Mesodermal cell (in vitro differentiated cells): ENCODE measurements at regions not wholly inside any gene's neighbourhood (a gene's known extent, or its start where the extent isn't known, plus 50 kb on each side); places are given as distances from the start of the nearest gene placed in this dataset.

Source experiments
- H3K27ac ChIP-seq: 2 replicates; pipeline ENCODE4 v1.7.0; 2013; ENCODE audit warnings: mild to moderate bottlenecking, low read depth, low read length, moderate library complexity; ENCODE audit not compliant: severe bottlenecking
- H3K36me3 ChIP-seq: 2 replicates; pipeline ENCODE4 v1.7.1; 2013; ENCODE audit warnings: mild to moderate bottlenecking, low read length, moderate library complexity; ENCODE audit not compliant: control insufficient read depth, insufficient read depth
- H3K4me1 ChIP-seq: one replicate; pipeline ENCODE4 v1.7.1; 2013; ENCODE audit warnings: mild to moderate bottlenecking, low read length; ENCODE audit not compliant: insufficient read depth, control insufficient read depth, poor library complexity, severe bottlenecking
- H3K4me3 ChIP-seq: 2 replicates; pipeline ENCODE4 v1.7.0; 2013; ENCODE audit warnings: low read length, control low read depth, mild to moderate bottlenecking; ENCODE audit not compliant: insufficient read depth, poor library complexity, severe bottlenecking; ENCODE audit errors: extremely low read depth
- H3K9me3 ChIP-seq: 2 replicates; pipeline ENCODE4 v1.7.1; 2013; ENCODE audit warnings: mild to moderate bottlenecking, low read length, moderate library complexity; ENCODE audit not compliant: control insufficient read depth
- WGBS, 2 experiments: methylation state at CpG; one replicate each; pipeline ENCODE4 v1.1.5; 2013; ENCODE audit warnings: missing lambda C conversion rate in 2 of 2; ENCODE audit not compliant: insufficient coverage in 2 of 2; 5-methylcytosine and 5-hydroxymethylcytosine counted together

DNA sequence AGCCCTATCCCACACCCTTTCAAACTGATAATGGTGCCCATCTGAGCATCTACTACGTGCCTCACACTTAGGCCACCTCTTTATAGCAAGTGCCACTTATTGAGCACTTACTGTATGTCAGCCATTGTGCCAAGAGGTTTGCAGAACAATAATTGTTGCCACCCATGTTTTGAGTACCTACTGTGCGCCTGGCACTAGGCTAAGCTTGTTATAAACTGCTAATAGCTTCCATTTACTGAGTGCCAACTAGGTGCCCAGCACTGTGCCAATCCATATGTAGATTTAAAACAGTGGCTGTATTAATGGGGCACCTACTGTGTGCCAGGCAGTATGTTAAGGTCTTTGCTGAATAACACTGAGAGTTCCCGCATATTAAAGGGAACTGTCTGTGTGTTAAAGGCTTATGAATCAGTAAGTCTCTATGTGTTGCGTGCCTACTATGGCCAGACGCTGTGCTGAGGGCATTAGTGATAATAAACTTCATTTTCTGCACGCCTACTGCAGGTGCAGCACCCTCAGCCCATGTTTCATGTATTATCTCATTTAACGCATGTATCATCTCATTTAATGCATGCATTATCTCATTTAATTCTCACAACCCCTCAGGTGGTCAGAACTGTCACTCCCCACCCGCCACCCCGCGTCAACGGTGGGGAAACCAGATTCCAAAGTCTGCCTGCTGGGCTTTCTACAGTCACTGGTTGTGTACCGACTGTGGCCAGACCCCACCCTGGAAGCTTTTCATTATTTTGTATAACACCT is 105.0 kb downstream of the PTPRS start:
- H3K4me3 ChIP-seq = no peak overlapping the region
- peaks cover 30% of the 10 kb centered on the region for H3K36me3 ChIP-seq
- H3K4me1 ChIP-seq = no peaks in the 10 kb centered on the region
- peaks cover 5% of the 10 kb centered on the region for H3K9me3 ChIP-seq
- no peak overlapping the region for H3K27ac ChIP-seq
- 93 to 96% methylated on average over 9 to 11 of the region's 12 CpGs for WGBS, 2 experiments

DNA sequence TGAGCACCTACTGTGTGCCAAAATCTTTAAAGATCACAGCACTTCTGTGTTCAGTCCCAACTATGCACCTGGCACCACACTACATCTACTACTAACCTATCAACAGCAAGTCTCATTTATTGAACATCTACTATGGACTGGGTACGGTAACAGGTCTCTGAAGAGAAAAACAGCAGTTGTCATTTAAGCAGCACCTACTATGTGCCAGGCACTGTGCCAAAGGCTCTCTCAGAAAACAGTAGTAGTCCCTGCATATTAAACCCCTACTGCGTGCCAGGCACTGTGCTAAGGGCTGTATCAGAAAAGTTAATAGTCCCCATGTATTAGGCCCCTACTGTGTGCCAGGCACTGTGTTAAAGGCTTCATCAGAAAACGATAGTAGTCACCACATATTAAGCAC is 106.2 kb downstream of the PTPRS start:
- 91 to 100% methylated on average over 2 to 3 of the region's 3 CpGs for WGBS, 2 experiments
- Histone ChIP-seq H3K36me3 (peaks cover 30% of the 10 kb centered on the region), H3K4me1 (no peaks in the 10 kb centered on the region), H3K9me3 (peaks cover 5% of the 10 kb centered on the region), H3K4me3 (no peak overlapping the region), H3K27ac (no peak overlapping the region)

DNA sequence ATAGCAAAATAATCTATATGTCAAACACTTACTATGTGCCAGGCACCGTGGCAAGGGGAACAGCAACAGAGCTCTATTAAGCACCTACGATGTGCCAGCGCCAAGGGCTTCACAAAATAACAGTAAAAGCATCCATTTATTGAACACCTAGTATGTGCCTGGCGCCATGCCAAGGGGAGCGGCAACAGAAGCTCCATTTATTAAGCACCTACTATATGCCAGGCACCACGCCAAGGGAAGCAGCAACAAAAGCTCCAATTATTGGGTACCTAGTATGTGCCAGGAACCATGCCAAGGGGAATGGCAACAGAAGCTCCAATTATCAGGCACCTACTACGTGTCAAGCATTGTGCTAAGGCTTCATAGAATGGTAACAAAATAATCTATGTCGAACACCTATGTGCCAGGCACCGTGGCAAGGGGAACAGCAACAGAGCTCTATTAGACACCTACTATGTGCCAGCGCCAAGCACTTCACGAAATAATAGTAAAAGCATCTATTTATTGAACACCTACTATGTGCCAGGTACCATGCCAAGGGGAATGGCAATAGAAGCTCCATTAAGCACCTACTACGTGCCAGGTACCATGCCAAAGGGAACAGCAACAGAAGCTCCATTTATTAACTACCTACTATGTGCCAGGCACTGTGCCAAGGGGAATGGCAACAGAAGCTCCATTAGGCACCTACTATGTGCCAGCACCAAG is 107.7 kb downstream of the PTPRS start:
- H3K4me3 ChIP-seq = no peak overlapping the region
- 97 to 98% methylated on average over 10 of the region's 12 CpGs for WGBS, 2 experiments
- no peak overlapping the region for H3K27ac ChIP-seq
- no peaks in the 10 kb centered on the region for H3K4me1 ChIP-seq
- H3K36me3 ChIP-seq = peaks cover 19% of the 10 kb centered on the region
- H3K9me3 ChIP-seq = peaks cover 5% of the 10 kb centered on the region

DNA sequence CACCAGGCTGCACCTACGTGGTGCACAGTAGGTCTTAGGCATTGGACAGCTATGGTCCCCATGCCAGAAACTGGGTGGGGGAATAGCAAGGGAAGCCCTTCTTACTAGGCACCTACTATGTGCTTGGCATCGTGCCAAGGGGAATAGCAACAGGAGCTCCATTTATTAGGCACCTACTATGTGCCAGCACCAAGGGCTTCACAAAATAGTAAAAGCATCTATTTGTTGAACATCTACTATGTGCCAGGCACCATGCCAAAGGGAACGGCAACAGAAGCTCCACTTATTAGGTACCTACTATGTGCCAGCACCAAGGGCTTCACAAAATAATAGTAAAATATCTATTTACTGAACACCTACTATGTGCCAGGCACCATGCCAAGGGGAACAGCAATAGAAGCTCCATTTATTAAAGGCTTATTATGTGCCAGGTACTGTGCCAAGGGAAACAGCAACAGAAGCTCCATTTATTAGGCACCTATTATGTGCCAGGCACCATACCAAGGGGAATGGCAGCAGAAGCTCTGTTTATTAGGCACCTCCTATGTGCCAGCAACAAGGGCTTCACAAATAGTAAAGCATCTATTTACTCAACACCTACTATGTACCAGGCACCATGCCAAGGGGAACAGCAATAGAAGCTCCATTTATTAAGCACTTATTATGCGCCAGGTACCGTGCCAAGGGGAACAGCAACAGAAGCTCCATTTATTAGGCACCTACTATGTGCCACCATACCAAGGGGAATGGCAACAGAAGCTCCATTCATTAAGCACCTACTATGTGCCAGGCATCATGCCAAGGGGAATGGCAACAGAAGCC is 108.5 kb downstream of the PTPRS start:
- H3K9me3 ChIP-seq = peaks cover 5% of the 10 kb centered on the region
- no peak overlapping the region for H3K27ac ChIP-seq
- no peaks in the 10 kb centered on the region for H3K4me1 ChIP-seq
- WGBS, 2 experiments = 85 to 100% methylated on average over 5 of the region's 5 CpGs
- H3K4me3 ChIP-seq = no peak overlapping the region
- peaks cover 12% of the 10 kb centered on the region for H3K36me3 ChIP-seq

DNA sequence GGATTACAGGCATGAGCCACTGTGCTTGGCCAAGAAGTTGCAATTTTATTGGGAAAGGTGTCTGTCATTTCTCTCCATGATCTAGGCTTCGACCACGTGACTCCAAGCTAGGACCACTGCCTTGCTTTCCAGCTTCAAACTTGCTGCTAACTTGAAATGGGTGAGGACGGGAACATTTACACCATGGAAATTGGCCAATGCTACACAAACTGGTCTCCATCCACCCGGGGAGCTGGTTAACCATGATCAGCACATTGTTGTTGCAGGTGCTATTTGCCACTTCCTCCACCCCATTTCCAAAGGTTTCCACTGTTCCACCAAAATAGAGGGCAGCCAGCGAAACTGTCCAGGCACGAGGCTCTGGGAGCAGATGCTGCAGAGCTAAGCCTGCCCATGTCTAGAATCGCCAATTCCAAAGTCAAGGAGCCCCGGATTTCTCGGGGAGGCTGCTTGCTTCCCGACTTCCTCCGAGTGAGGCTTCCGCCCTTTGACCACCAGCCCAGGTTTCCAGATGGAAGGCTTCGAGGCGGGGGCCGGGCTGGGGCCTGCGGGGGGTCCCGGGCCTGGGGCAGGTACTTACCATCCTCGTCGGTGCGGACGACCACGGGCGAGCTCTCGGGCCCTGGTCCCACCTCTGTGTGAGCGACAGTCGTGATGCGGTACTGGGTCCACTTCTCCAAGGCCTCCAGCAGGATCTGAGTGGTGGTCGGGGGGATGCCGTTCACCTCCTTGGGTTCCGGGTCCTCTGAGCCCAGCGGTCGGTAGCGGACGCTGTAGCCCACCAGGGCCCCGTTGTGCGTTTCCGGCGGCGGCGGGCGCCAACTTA is 109.7 kb downstream of the PTPRS start:
- no peak overlapping the region for H3K4me3 ChIP-seq
- no peaks in the 10 kb centered on the region for H3K4me1 ChIP-seq
- 97% methylated on average over 27 to 30 of the region's 41 CpGs for WGBS, 2 experiments
- H3K9me3 ChIP-seq = peaks cover 5% of the 10 kb centered on the region
- no peak overlapping the region for H3K27ac ChIP-seq
- peaks cover 9% of the 10 kb centered on the region for H3K36me3 ChIP-seq

DNA sequence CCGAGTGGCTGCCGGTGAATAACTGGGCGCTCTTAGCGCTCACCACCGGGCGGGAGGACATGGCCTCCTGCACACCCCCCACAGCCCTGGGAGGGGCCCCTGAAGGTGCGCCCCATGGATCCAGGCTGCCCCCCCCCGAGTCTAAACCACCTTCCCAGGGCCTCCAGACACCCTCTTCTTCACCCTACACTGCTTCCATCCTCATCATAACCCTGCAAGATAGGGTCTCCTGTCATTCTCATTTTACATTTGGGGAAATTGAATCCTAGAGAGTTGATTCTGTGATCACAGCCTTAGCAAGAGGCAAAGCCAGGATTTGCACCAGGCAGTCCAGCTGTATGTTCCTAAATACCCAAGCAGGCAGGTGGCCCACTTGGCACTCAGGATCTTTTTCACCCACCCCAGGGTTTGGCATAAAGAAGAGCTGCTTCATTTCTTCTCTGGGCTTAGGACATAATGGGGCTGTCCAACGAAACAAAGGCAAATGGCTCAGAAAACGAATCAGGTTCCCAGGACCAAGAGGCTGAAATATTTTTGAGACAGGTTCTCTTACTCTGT is 110.8 kb downstream of the PTPRS start:
- H3K4me1 ChIP-seq = no peaks in the 10 kb centered on the region
- H3K9me3 ChIP-seq = peaks cover 5% of the 10 kb centered on the region
- no peak overlapping the region for H3K4me3 ChIP-seq
- WGBS, 2 experiments = 69 to 73% methylated on average over 8 to 10 of the region's 10 CpGs
- no peak overlapping the region for H3K27ac ChIP-seq
- H3K36me3 ChIP-seq = peaks cover 9% of the 10 kb centered on the region

DNA sequence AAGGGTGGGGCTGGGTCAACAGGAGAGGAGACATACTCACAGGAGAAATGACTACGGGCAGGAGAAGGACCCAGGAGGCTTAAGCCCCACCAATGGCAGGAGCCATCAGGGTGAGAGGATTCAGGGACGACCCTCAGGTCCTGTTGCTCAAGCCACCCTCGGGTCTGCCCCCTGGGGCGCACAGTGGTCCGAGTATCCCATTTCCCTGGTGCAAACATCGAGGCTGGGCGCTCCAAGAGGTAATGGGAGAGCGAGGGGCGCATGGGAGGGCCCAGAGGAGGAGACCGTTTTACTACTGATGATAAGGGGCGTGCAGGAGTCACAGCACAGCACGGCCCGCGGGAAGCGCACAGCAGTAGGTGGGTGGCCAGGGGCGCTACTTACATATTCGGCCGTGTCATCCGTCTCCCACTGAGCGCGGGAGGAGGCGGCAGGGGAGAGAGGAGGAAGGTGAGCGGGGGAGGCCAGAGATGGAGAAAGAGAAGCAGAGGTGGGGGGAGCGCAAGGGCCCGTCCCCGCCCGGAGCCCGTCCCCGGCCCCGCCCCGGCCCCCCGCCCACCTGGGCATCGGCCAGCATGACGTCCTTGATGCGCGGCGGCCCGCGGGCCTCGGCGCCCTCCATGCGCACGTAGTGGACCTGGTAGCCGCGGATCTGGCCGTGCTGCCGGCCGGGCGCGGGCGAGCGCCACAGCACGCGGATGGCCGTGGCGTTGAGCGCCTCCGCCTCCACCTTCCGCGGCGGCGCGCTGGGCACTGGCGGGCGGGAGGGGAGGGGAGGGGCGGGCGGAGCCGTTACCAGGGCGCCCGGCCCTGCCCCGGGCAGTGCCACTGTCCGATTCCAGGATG is 111.5 kb downstream of the PTPRS start:
- Histone ChIP-seq H3K27ac (no peak overlapping the region), H3K9me3 (peaks cover 5% of the 10 kb centered on the region), H3K4me1 (no peaks in the 10 kb centered on the region), H3K36me3 (peaks cover 9% of the 10 kb centered on the region), H3K4me3 (no peak overlapping the region)
- 67 to 73% methylated on average over 41 to 42 of the region's 72 CpGs for WGBS, 2 experiments

DNA sequence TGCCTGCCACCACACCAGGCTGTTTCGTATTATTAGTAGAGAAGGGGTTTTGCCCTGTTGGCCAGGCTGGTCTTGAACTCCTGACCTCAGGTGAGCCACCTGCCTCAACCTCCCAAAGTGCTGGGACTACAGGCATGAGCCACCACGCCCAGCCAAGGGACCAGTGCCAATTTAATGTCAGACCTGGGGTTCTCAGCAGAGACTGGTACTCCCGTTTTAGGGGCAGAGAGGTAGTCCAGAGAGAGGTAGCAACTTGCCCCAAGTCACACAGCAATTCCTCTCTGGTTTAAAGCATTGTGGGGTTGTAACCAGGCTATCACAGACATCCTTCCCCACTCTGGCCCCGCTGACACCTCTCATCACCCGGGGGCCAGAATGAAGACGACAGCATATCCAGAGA is 112.1 kb downstream of the PTPRS start:
- 100% methylated on average over 4 of the region's 6 CpGs for WGBS, 2 experiments
- Histone ChIP-seq H3K4me3 (no peak overlapping the region), H3K4me1 (no peaks in the 10 kb centered on the region), H3K27ac (no peak overlapping the region), H3K9me3 (peaks cover 5% of the 10 kb centered on the region), H3K36me3 (peaks cover 9% of the 10 kb centered on the region)

DNA sequence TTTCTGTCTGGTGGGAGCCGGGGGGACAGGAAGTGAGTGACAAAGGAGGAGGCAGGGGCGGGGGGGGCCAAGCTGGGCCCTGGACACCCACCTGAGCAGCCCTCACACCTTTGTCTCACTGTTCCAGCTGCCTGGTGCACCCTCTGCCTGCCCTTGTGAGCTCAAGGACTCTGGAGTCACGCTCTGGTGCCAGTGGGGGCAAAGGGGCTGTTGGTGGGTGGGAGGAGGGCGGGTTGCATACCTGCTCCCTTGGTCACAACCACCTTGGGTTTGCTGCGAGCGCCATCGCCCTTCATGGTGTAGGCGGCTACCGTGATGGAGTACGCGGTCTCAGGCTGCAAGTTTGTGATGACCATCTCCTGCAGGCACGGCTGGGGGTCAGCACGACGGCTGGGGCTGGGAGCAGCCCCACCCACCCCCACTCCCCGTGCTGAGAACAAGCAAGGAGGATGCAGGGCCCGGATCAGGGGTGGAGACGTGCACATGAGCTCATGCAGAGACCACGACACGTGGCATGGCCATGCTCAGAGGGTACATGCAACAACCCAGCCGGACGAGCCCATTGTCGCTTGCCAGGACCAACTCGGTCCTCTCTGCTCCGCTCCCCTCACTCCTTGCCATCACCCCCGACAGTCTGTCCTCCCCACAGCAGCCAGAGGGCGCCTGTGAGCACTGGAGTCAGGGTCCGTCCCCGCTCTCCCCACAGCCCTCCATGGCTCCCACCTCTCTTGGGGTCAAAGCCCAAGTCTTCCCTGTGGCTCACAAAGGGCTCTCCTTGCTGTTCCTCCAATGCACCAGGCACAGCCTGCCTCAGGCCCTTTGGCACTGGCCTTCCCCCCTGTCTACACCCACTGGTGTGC is 114.9 kb downstream of the PTPRS start:
- no peak overlapping the region for H3K4me3 ChIP-seq
- WGBS, 2 experiments = 84% methylated on average over 25 to 26 of the region's 28 CpGs
- H3K9me3 ChIP-seq = no peaks in the 10 kb centered on the region
- no peak overlapping the region for H3K27ac ChIP-seq
- no peaks in the 10 kb centered on the region for H3K4me1 ChIP-seq
- peaks cover 24% of the 10 kb centered on the region for H3K36me3 ChIP-seq
